ENCODE measurements at regions not wholly inside any gene's neighbourhood (a gene's known extent, or its start where the extent isn't known, plus 50 kb on each side); places are given as distances from the start of the nearest gene placed in this dataset.

DNA sequence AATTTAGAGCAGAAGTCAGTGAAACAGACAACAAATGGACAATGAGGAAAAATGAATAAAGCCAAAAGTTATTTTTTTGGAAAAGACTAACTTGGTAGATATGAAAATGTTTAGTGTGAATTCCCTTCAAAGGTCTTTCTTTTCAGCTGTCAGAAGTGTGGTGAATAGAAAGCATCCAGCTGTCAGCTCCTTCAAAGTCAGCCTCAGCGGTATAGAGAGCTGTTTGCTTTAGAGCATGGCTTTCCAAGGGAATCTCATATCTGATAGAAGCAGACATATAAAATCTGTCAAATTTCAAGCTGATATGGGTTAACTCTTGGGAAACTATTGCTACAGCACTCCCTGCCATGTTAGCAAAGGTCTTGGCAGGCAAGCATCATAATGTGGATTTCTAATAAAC is 309.3 kb downstream of the CASP12 start:
- H3K79me1 ChIP-seq (ENCODE audit: low read depth, low read length), result no peaks in the 10 kb centered on the region
- no peak overlapping the region for H4K8ac ChIP-seq (ENCODE audit: low read depth, low read length)
- H2AFZ ChIP-seq (ENCODE audit: low read length), result no peak overlapping the region
- no peak overlapping the region for H4K91ac ChIP-seq (ENCODE audit: low read depth, low read length, poor library complexity)
- no peak overlapping the region for H3K4ac ChIP-seq (ENCODE audit: low read length)
- H3K23ac ChIP-seq (ENCODE audit: low read depth, low read length, poor library complexity), result no peak overlapping the region
- H2BK5ac ChIP-seq (ENCODE audit: low read length), result no peak overlapping the region
- H2BK12ac ChIP-seq (ENCODE audit: low read length), result no peak overlapping the region
- H3K4me2 ChIP-seq (ENCODE audit: insufficient read depth, low read length, poor library complexity, severe bottlenecking), result no peak overlapping the region
- H2AK5ac ChIP-seq (ENCODE audit: low read depth, low read length), result no peak overlapping the region
- no peak overlapping the region for H3K14ac ChIP-seq (ENCODE audit: low read length)
- no peak overlapping the region for H3K27ac ChIP-seq (replicated peaks; ENCODE audit: low read length)
- WGBS, 2 donors (ENCODE audit: extremely low coverage in 2 of 2, insufficient read length in 2 of 2, insufficient replicate concordance in 1 of 2), result no CpG with 5 or more reads among the region's 1 CpG
- H3K9ac ChIP-seq (ENCODE audit: low read depth, low read length, poor library complexity), result no peak overlapping the region
- no peaks in the 10 kb centered on the region for H3K9me3 ChIP-seq (replicated peaks in 1 of 2; ENCODE audit: control insufficient read depth in 2 of 2, insufficient read depth in 1 of 2, low read depth in 1 of 2, low read length in 2 of 2)
- peaks cover 0 to 12% (median 0%) of the 10 kb centered on the region in 3 experiments for H3K27me3 ChIP-seq (ENCODE audit: control insufficient read depth in 3 of 3, insufficient read depth in 3 of 3, low read depth in 1 of 3, low read length in 3 of 3)
- no peaks in the 10 kb centered on the region for H3K4me1 ChIP-seq (ENCODE audit: control insufficient read depth in 2 of 2, insufficient read depth in 1 of 2, low read depth in 1 of 2, low read length in 2 of 2)
- H3K4me3 ChIP-seq (ENCODE audit: low read length in 2 of 2), result no peak overlapping the region
- no peak overlapping the region for H2BK15ac ChIP-seq (ENCODE audit: low read length)
- DNase-seq (ENCODE audit: low spot score), result no peak
- no peak overlapping the region for H2BK120ac ChIP-seq (ENCODE audit: low read depth, low read length)
- H3K36me3 ChIP-seq (replicated peaks in 1 of 2; ENCODE audit: control insufficient read depth in 2 of 2, insufficient read depth in 2 of 2, low read length in 2 of 2), result no peaks in the 10 kb centered on the region
- H3K18ac ChIP-seq (ENCODE audit: low read length), result no peak overlapping the region

DNA sequence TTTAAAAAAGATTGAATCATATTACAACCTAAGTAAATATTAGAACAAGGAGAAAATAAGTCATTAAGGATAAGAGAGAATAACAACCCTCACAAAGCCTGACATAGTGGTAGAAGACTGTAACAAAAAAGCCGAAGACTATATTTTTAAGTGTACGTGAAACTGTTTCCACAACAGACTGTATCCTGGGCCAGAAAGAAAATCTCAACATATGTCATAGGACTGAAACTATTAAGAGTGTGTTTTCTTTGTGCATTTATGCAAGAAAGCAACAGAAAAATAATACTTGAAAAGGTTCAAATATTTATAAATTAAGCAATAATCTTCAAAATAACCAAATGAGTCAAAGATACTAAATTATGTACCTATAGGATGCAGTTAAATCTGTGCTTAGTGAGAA is 309.8 kb downstream of the CASP12 start:
- Histone ChIP-seq H2AFZ (ENCODE audit: low read length) (no peak overlapping the region), H3K4me3 (ENCODE audit: low read length in 2 of 2) (no peak overlapping the region), H3K4me2 (ENCODE audit: insufficient read depth, low read length, poor library complexity, severe bottlenecking) (no peak overlapping the region), H3K36me3 (replicated peaks in 1 of 2; ENCODE audit: control insufficient read depth in 2 of 2, insufficient read depth in 2 of 2, low read length in 2 of 2) (no peaks in the 10 kb centered on the region), H3K18ac (ENCODE audit: low read length) (no peak overlapping the region), H3K4ac (ENCODE audit: low read length) (no peak overlapping the region), H3K27ac (replicated peaks; ENCODE audit: low read length) (no peak overlapping the region), H3K9me3 (replicated peaks in 1 of 2; ENCODE audit: control insufficient read depth in 2 of 2, insufficient read depth in 1 of 2, low read depth in 1 of 2, low read length in 2 of 2) (no peaks in the 10 kb centered on the region), H4K91ac (ENCODE audit: low read depth, low read length, poor library complexity) (no peak overlapping the region), H3K79me1 (ENCODE audit: low read depth, low read length) (no peaks in the 10 kb centered on the region), H4K8ac (ENCODE audit: low read depth, low read length) (no peak overlapping the region), H3K9ac (ENCODE audit: low read depth, low read length, poor library complexity) (no peak overlapping the region), H2BK15ac (ENCODE audit: low read length) (no peak overlapping the region), H2BK120ac (ENCODE audit: low read depth, low read length) (no peak overlapping the region), H3K27me3 (ENCODE audit: control insufficient read depth in 3 of 3, insufficient read depth in 3 of 3, low read depth in 1 of 3, low read length in 3 of 3) (peaks cover 0 to 17% (median 0%) of the 10 kb centered on the region in 3 experiments), H2AK5ac (ENCODE audit: low read depth, low read length) (no peak overlapping the region), H3K23ac (ENCODE audit: low read depth, low read length, poor library complexity) (no peak overlapping the region), H3K14ac (ENCODE audit: low read length) (no peak overlapping the region), H3K4me1 (ENCODE audit: control insufficient read depth in 2 of 2, insufficient read depth in 1 of 2, low read depth in 1 of 2, low read length in 2 of 2) (no peaks in the 10 kb centered on the region), H2BK5ac (ENCODE audit: low read length) (no peak overlapping the region), H2BK12ac (ENCODE audit: low read length) (no peak overlapping the region)
- WGBS, 2 donors (ENCODE audit: extremely low coverage in 2 of 2, insufficient read length in 2 of 2, insufficient replicate concordance in 1 of 2), result no CpG with 5 or more reads among the region's 2 CpGs
- DNase-seq (ENCODE audit: low spot score), result no peak

DNA sequence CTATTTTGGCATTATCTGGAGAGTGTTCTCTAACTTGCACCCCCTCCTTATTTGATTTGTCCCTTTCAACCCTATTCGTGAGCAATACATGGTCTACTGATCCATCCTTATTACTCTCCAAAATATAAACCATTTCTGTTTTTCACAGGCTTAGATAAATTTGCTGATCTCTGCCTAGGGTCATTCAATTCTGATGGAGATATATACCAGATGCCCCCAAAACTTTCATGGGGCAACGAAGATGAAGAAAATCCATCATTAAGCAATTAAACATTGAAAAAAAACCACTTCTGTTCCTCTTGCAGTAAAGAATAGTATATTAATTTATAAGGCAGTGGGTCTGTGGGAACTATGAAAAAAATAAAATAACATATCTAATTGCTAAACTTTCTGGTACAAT is 313.4 kb downstream of the CASP12 start:
- H3K9ac ChIP-seq (ENCODE audit: low read depth, low read length, poor library complexity), result no peak overlapping the region
- H4K91ac ChIP-seq (ENCODE audit: low read depth, low read length, poor library complexity), result no peak overlapping the region
- peaks cover 0 to 25% (median 0%) of the 10 kb centered on the region in 3 experiments for H3K27me3 ChIP-seq (ENCODE audit: control insufficient read depth in 3 of 3, insufficient read depth in 3 of 3, low read depth in 1 of 3, low read length in 3 of 3)
- H3K27ac ChIP-seq (replicated peaks; ENCODE audit: low read length), result no peak overlapping the region
- no peaks in the 10 kb centered on the region for H3K36me3 ChIP-seq (replicated peaks in 1 of 2; ENCODE audit: control insufficient read depth in 2 of 2, insufficient read depth in 2 of 2, low read length in 2 of 2)
- WGBS, 2 donors (ENCODE audit: extremely low coverage in 2 of 2, insufficient read length in 2 of 2, insufficient replicate concordance in 1 of 2), result no CpG with 5 or more reads among the region's 2 CpGs
- no peak overlapping the region for H3K4me2 ChIP-seq (ENCODE audit: insufficient read depth, low read length, poor library complexity, severe bottlenecking)
- H3K79me1 ChIP-seq (ENCODE audit: low read depth, low read length), result no peaks in the 10 kb centered on the region
- no peak overlapping the region for H3K4ac ChIP-seq (ENCODE audit: low read length)
- H2BK12ac ChIP-seq (ENCODE audit: low read length), result no peak overlapping the region
- no peaks in the 10 kb centered on the region for H3K9me3 ChIP-seq (replicated peaks in 1 of 2; ENCODE audit: control insufficient read depth in 2 of 2, insufficient read depth in 1 of 2, low read depth in 1 of 2, low read length in 2 of 2)
- H3K23ac ChIP-seq (ENCODE audit: low read depth, low read length, poor library complexity), result no peak overlapping the region
- no peak overlapping the region for H3K4me3 ChIP-seq (ENCODE audit: low read length in 2 of 2)
- DNase-seq (ENCODE audit: low spot score), result no peak
- no peak overlapping the region for H2AFZ ChIP-seq (ENCODE audit: low read length)
- no peak overlapping the region for H3K14ac ChIP-seq (ENCODE audit: low read length)
- H2BK120ac ChIP-seq (ENCODE audit: low read depth, low read length), result no peak overlapping the region
- no peak overlapping the region for H2AK5ac ChIP-seq (ENCODE audit: low read depth, low read length)
- H3K18ac ChIP-seq (ENCODE audit: low read length), result no peak overlapping the region
- peaks cover 0 to 8% of the 10 kb centered on the region in 2 donors for H3K4me1 ChIP-seq (ENCODE audit: control insufficient read depth in 2 of 2, insufficient read depth in 1 of 2, low read depth in 1 of 2, low read length in 2 of 2)
- no peak overlapping the region for H4K8ac ChIP-seq (ENCODE audit: low read depth, low read length)
- no peak overlapping the region for H2BK15ac ChIP-seq (ENCODE audit: low read length)
- no peak overlapping the region for H2BK5ac ChIP-seq (ENCODE audit: low read length)

DNA sequence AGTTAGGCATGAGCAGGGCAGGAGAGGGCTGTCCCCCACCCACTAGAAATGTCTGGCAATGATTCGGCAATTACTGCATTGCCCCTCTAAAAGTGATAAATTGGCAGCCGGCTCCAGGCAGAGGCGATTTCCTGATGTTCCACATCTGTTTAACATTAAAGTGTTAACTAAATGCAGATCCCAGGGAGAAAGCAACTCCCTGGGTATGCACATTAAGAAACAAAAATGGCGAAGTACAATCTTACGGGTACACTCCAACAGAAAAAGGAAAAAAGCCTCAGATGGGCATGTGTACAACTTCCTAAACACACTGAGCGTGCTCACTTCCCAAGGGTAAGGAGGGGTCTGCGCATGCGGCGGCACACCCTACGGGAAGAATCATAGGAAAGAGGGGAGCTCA is 314.4 kb downstream of the CASP12 start:
- H3K4me3 ChIP-seq (ENCODE audit: low read length in 2 of 2), result no peak overlapping the region
- no peak overlapping the region for H2AFZ ChIP-seq (ENCODE audit: low read length)
- H3K4me2 ChIP-seq (ENCODE audit: insufficient read depth, low read length, poor library complexity, severe bottlenecking), result no peak overlapping the region
- H4K8ac ChIP-seq (ENCODE audit: low read depth, low read length), result no peak overlapping the region
- no peak overlapping the region for H3K14ac ChIP-seq (ENCODE audit: low read length)
- peaks cover 0 to 8% of the 10 kb centered on the region in 2 donors for H3K4me1 ChIP-seq (ENCODE audit: control insufficient read depth in 2 of 2, insufficient read depth in 1 of 2, low read depth in 1 of 2, low read length in 2 of 2)
- H3K36me3 ChIP-seq (replicated peaks in 1 of 2; ENCODE audit: control insufficient read depth in 2 of 2, insufficient read depth in 2 of 2, low read length in 2 of 2), result no peaks in the 10 kb centered on the region
- H4K91ac ChIP-seq (ENCODE audit: low read depth, low read length, poor library complexity), result no peak overlapping the region
- no peak overlapping the region for H3K4ac ChIP-seq (ENCODE audit: low read length)
- no peak overlapping the region for H3K9ac ChIP-seq (ENCODE audit: low read depth, low read length, poor library complexity)
- WGBS, 2 donors (ENCODE audit: extremely low coverage in 2 of 2, insufficient read length in 2 of 2, insufficient replicate concordance in 1 of 2), result no CpG with 5 or more reads among the region's 10 CpGs
- no peak overlapping the region for H2BK15ac ChIP-seq (ENCODE audit: low read length)
- no peaks in the 10 kb centered on the region for H3K9me3 ChIP-seq (replicated peaks in 1 of 2; ENCODE audit: control insufficient read depth in 2 of 2, insufficient read depth in 1 of 2, low read depth in 1 of 2, low read length in 2 of 2)
- H3K27me3 ChIP-seq (ENCODE audit: control insufficient read depth in 3 of 3, insufficient read depth in 3 of 3, low read depth in 1 of 3, low read length in 3 of 3), result peaks cover 0 to 30% (median 0%) of the 10 kb centered on the region in 3 experiments
- no peaks in the 10 kb centered on the region for H3K79me1 ChIP-seq (ENCODE audit: low read depth, low read length)
- H3K27ac ChIP-seq (replicated peaks; ENCODE audit: low read length), result no peak overlapping the region
- H2BK120ac ChIP-seq (ENCODE audit: low read depth, low read length), result no peak overlapping the region
- H3K18ac ChIP-seq (ENCODE audit: low read length), result no peak overlapping the region
- H3K23ac ChIP-seq (ENCODE audit: low read depth, low read length, poor library complexity), result no peak overlapping the region
- H2AK5ac ChIP-seq (ENCODE audit: low read depth, low read length), result no peak overlapping the region
- DNase-seq (ENCODE audit: low spot score), result no peak
- no peak overlapping the region for H2BK5ac ChIP-seq (ENCODE audit: low read length)
- H2BK12ac ChIP-seq (ENCODE audit: low read length), result no peak overlapping the region

All from neuronal stem cell (in vitro differentiated cells).